ENCODE measurements at regions not wholly inside any gene's neighbourhood (a gene's known extent, or its start where the extent isn't known, plus 50 kb on each side); places are given as distances from the start of the nearest gene placed in this dataset.

GRCh38 chr18:77487951-77488740, 238.5 kb downstream of the GALR1 start:
- TF ChIP-seq CTCF (conservative IDR thresholded peaks at IDR 0.05; ENCODE audit: low read depth, low read length) (no peak), EZH2 (IDR thresholded peaks at IDR 0.05; ENCODE audit: borderline replicate concordance, low read depth, low read length, poor library complexity, severe bottlenecking) (no peak)
